IMR-90 (cell line): ENCODE measurements at regions not wholly inside any gene's neighbourhood (a gene's known extent, or its start where the extent isn't known, plus 50 kb on each side); places are given as distances from the start of the nearest gene placed in this dataset.

Source experiments
- ATAC-seq: fragments of 200-7000 bp; cut with Tn5 transposase; 2 replicates; pipeline ENCODE4 v1.9.1; 2020; ENCODE audit warnings: low read depth, mild to moderate bottlenecking, moderate library complexity
- BruUV-seq: library from RNA; stranded (reverse); fragments of 400-500 nt; replicated peaks from 2 replicates; lab custom pipeline; 2021; lab: Mats Ljungman, UMichigan
- CTCF ChIA-PET: fragments of 300-600 bp; formaldehyde crosslinking; extraction: SDS; loops from one replicate; lab custom pipeline; 2021; ENCODE audit warnings: antibody characterized with exemption; lab: Yijun Ruan, JAX
- POLR2A ChIA-PET: fragments of 300-600 bp; sonication (Branson Sonifier 250); formaldehyde crosslinking; loops from one replicate; lab custom pipeline; 2022; ENCODE audit warnings: antibody characterized with exemption; ENCODE audit not compliant: unreplicated experiment; lab: Charles Lee
- DNase-seq: peaks from one replicate; pipeline ENCODE4 v3.0.0; 2013
- H2AFZ ChIP-seq: replicated peaks from 2 replicates; pipeline ENCODE3; 2013; ENCODE audit warnings: low read length, mild to moderate bottlenecking; ENCODE audit not compliant: poor library complexity
- H2AK5ac ChIP-seq: 2 replicates; pipeline ENCODE4 v1.6.1; 2013; ENCODE audit warnings: low read depth, low read length, inconsistent platforms
- H2AK9ac ChIP-seq: replicated peaks from 2 replicates; pipeline ENCODE3; 2013; ENCODE audit warnings: mild to moderate bottlenecking, low read depth, low read length, moderate library complexity; ENCODE audit not compliant: poor library complexity
- H2BK120ac ChIP-seq: 2 replicates; pipeline ENCODE4 v1.6.1; 2013; ENCODE audit warnings: low read depth, low read length, inconsistent platforms
- H2BK15ac ChIP-seq: 3 replicates; pipeline ENCODE4 v1.6.1; 2013; ENCODE audit warnings: low read depth, low read length, inconsistent platforms
- H2BK20ac ChIP-seq: 2 replicates; pipeline ENCODE4 v1.6.1; 2013; ENCODE audit warnings: low read depth, mild to moderate bottlenecking, inconsistent platforms, low read length, moderate library complexity
- H2BK5ac ChIP-seq: 2 replicates; pipeline ENCODE4 v1.6.1; 2013; ENCODE audit warnings: mild to moderate bottlenecking, low read depth, low read length, inconsistent platforms; ENCODE audit not compliant: poor library complexity, severe bottlenecking
- H3K14ac ChIP-seq: replicated peaks from 2 replicates; pipeline ENCODE4 v1.6.1; 2013; ENCODE audit warnings: low read depth, low read length, inconsistent platforms
- H3K18ac ChIP-seq: 2 replicates; pipeline ENCODE4 v1.6.1; 2013; ENCODE audit warnings: low read depth, low read length, control low read depth
- H3K23ac ChIP-seq: 2 replicates; pipeline ENCODE4 v1.6.1; 2013; ENCODE audit warnings: low read depth, low read length, inconsistent platforms
- H3K27ac ChIP-seq: 2 replicates; pipeline ENCODE4 v1.5.1; 2013; ENCODE audit warnings: mild to moderate bottlenecking, control low read depth, low read length; ENCODE audit not compliant: insufficient read depth
- H3K27me3 ChIP-seq: 2 replicates; pipeline ENCODE4 v1.6.1; 2013; ENCODE audit warnings: low read length; ENCODE audit not compliant: control insufficient read depth, insufficient read depth
- H3K36me3 ChIP-seq: 2 replicates; pipeline ENCODE4 v1.6.1; 2013; ENCODE audit warnings: low read length, mixed read lengths; ENCODE audit not compliant: control insufficient read depth, insufficient read depth
- H3K4ac ChIP-seq: 2 replicates; pipeline ENCODE4 v1.6.1; 2013; ENCODE audit warnings: low read depth, low read length, inconsistent platforms
- H3K4me1 ChIP-seq: 2 replicates; pipeline ENCODE4 v1.6.1; 2013; ENCODE audit warnings: low read length, mixed read lengths; ENCODE audit not compliant: control insufficient read depth, insufficient read depth
- H3K4me2 ChIP-seq: 2 replicates; pipeline ENCODE4 v1.6.1; 2013; ENCODE audit warnings: low read depth, mild to moderate bottlenecking, control low read depth, low read length, moderate library complexity
- H3K4me3 ChIP-seq: 2 replicates; pipeline ENCODE4 v1.5.1; 2013; ENCODE audit warnings: low read depth, mild to moderate bottlenecking, control low read depth, low read length, moderate library complexity; ENCODE audit not compliant: insufficient read depth
- H3K56ac ChIP-seq: 2 replicates; pipeline ENCODE4 v1.6.1; 2013; ENCODE audit warnings: low read length, inconsistent platforms; ENCODE audit not compliant: insufficient read depth; ENCODE audit errors: extremely low read depth
- H3K79me1 ChIP-seq, 2 experiments: 2 replicates each; pipeline ENCODE4 v1.6.1; 2013; ENCODE audit warnings: low read length in 2 of 2, inconsistent platforms in 1 of 2, low read depth in 1 of 2
- H3K9ac ChIP-seq: 2 replicates; pipeline ENCODE4 v1.6.1; 2013; ENCODE audit warnings: low read depth, low read length, control low read depth
- H3K9me1 ChIP-seq: 2 replicates; pipeline ENCODE4 v1.6.1; 2013; ENCODE audit warnings: low read length, inconsistent platforms; ENCODE audit not compliant: insufficient read depth
- H3K9me3 ChIP-seq: 2 replicates; pipeline ENCODE4 v1.6.1; 2013; ENCODE audit warnings: low read length; ENCODE audit not compliant: control insufficient read depth, insufficient read depth
- H4K20me1 ChIP-seq: 2 replicates; pipeline ENCODE4 v1.6.1; 2013; ENCODE audit warnings: low read length, inconsistent platforms; ENCODE audit not compliant: insufficient read depth
- H4K5ac ChIP-seq: 2 replicates; pipeline ENCODE4 v1.6.1; 2013; ENCODE audit warnings: mild to moderate bottlenecking, low read depth, low read length, control low read depth
- H4K8ac ChIP-seq, 2 experiments: 2 replicates each; pipeline ENCODE4 v1.6.1; 2013; ENCODE audit warnings: low read depth in 2 of 2, low read length in 2 of 2, control low read depth in 1 of 2, inconsistent platforms in 1 of 2
- H4K91ac ChIP-seq: 2 replicates; pipeline ENCODE4 v1.6.1; 2013; ENCODE audit warnings: low read depth, low read length, inconsistent platforms; ENCODE audit not compliant: insufficient read depth
- BHLHE40 ChIP-seq: fragments of 150-350 bp; IDR thresholded peaks from 2 replicates; pipeline ENCODE4 v1.6.1; 2016; ENCODE audit warnings: mild to moderate bottlenecking, low read depth, low read length
- CEBPB ChIP-seq: IDR thresholded peaks from 2 replicates; pipeline ENCODE4 v1.6.1; 2012; ENCODE audit warnings: low read depth, low read length, improper control_type of control experiment
- FOS ChIP-seq: fragments of 150-350 bp; IDR thresholded peaks from 2 replicates; pipeline ENCODE4 v1.6.1; 2016; ENCODE audit warnings: low read depth, low read length
- MAFK ChIP-seq: IDR thresholded peaks from 2 replicates; pipeline ENCODE4 v1.6.1; 2012; ENCODE audit warnings: low read depth, low read length, improper control_type of control experiment
- MAZ ChIP-seq: IDR thresholded peaks from 2 replicates; pipeline ENCODE4 v1.6.1; 2012; ENCODE audit warnings: low read depth, mild to moderate bottlenecking, low read length, improper control_type of control experiment, moderate library complexity, borderline replicate concordance
- POLR2A ChIP-seq: IDR thresholded peaks from 2 replicates; pipeline ENCODE4 v1.6.1; 2012; ENCODE audit warnings: mild to moderate bottlenecking, low read depth, low read length
- RAD21 ChIP-seq: IDR thresholded peaks from 2 replicates; pipeline ENCODE4 v1.6.1; 2012; ENCODE audit warnings: low read length, improper control_type of control experiment
- RCOR1 ChIP-seq: IDR thresholded peaks from 2 replicates; pipeline ENCODE4 v1.6.1; 2012; ENCODE audit warnings: mild to moderate bottlenecking, low read length, improper control_type of control experiment; ENCODE audit not compliant: insufficient replicate concordance
- RFX5 ChIP-seq: IDR thresholded peaks from 2 replicates; pipeline ENCODE4 v1.8.0; 2012; ENCODE audit warnings: low read depth, mild to moderate bottlenecking, low read length, moderate library complexity
- SMC3 ChIP-seq: fragments of 150-350 bp; IDR thresholded peaks from 2 replicates; pipeline ENCODE4 v1.6.1; 2016; ENCODE audit warnings: low read depth, mild to moderate bottlenecking, antibody characterized with exemption, low read length, moderate library complexity
- WGBS, 2 experiments: methylation state at CpG; one replicate each; pipeline versions ENCODE4 v1.1.5 to v1.1.7; 2013; ENCODE audit warnings: missing lambda C conversion rate in 2 of 2; ENCODE audit not compliant: insufficient read length in 1 of 2; ENCODE audit errors: extremely low coverage in 2 of 2; 5-methylcytosine and 5-hydroxymethylcytosine counted together
- dilution Hi-C: fragments of 300-500 bp; cut with HindIII; formaldehyde crosslinking; loops from one replicate; pipeline ENCODE4 v1.14.3; 2018; ENCODE audit warnings: low sequenced_read_pairs; ENCODE audit not compliant: unreplicated experiment
- in situ Hi-C: fragments of 300-500 bp; cut with MboI; formaldehyde crosslinking; loops from 3 replicates; pipeline ENCODE4 v1.14.3; 2019; ENCODE audit warnings: low sequenced_read_pairs, inconsistent platforms, mixed read lengths
- intact Hi-C: fragments of 100-400 bp; cut with micrococcal nuclease; formaldehyde crosslinking; loops from 2 replicates; pipeline ENCODE4 v1.10.0; 2022
- TF ChIP-seq, protein P1 (sequence below): fragments of 150-350 bp; IDR thresholded peaks from 2 replicates; pipeline ENCODE4 v1.6.1; 2016; ENCODE audit warnings: low read depth, mild to moderate bottlenecking, low read length, moderate library complexity, borderline replicate concordance
- TF ChIP-seq, protein P2 (sequence below): conservative IDR thresholded peaks from 2 replicates; pipeline ENCODE4 v1.5.1; 2012; ENCODE audit warnings: mild to moderate bottlenecking, low read depth, low read length, improper control_type of control experiment

DNA sequence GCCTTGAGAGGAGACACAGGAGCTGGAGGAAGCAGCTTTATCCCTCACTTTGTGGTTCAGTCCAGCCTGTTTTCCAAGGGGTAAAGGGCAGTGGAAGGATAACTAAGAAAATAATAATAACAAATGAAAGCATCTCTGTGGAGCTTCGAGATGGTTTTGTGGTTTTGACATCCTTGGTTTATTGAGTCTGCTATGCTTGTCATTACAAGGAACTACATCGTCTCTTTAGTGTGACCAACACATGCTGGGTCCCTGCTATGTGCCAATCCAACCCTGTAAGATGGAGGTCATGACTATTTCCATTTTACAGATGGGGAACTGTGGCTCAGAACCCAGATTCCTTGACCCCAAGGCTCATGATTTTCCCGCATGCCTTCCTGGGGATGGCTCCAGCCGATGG lies 124.8 kb downstream of the MRM1 start:
- no peak overlapping the region for H3K18ac ChIP-seq
- no peaks in the 10 kb centered on the region; the same call in 1 of the 2 replicates for H3K9me1 ChIP-seq
- dilution Hi-C loops = no loop called here
- no peak overlapping the region for H2AFZ ChIP-seq
- H3K79me1 ChIP-seq = no peaks in the 10 kb centered on the region
- ChIA-PET CTCF (interaction anchor here (0.9 kb wide), 1 partner anchor 322 kb away, joined by 3 read pairs; no protein-coding TSS in a partner anchor), POLR2A (no interaction called here)
- no peak overlapping the region for H4K8ac ChIP-seq
- in situ Hi-C loops = no loop called here
- no peak overlapping the region for H2BK15ac ChIP-seq
- H3K4me2 ChIP-seq = no peak overlapping the region
- TF ChIP-seq RAD21 (no peak), POLR2A (no peak), CEBPB (no peak), BHLHE40 (no peak), MAZ (no peak), RCOR1 (no peak), FOS (no peak), RFX5 (no peak), MAFK (no peak), SMC3 (no peak)
- TF ChIP-seq, protein P1, sequence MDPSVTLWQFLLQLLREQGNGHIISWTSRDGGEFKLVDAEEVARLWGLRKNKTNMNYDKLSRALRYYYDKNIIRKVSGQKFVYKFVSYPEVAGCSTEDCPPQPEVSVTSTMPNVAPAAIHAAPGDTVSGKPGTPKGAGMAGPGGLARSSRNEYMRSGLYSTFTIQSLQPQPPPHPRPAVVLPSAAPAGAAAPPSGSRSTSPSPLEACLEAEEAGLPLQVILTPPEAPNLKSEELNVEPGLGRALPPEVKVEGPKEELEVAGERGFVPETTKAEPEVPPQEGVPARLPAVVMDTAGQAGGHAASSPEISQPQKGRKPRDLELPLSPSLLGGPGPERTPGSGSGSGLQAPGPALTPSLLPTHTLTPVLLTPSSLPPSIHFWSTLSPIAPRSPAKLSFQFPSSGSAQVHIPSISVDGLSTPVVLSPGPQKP = no peak
- TF ChIP-seq, protein P2, sequence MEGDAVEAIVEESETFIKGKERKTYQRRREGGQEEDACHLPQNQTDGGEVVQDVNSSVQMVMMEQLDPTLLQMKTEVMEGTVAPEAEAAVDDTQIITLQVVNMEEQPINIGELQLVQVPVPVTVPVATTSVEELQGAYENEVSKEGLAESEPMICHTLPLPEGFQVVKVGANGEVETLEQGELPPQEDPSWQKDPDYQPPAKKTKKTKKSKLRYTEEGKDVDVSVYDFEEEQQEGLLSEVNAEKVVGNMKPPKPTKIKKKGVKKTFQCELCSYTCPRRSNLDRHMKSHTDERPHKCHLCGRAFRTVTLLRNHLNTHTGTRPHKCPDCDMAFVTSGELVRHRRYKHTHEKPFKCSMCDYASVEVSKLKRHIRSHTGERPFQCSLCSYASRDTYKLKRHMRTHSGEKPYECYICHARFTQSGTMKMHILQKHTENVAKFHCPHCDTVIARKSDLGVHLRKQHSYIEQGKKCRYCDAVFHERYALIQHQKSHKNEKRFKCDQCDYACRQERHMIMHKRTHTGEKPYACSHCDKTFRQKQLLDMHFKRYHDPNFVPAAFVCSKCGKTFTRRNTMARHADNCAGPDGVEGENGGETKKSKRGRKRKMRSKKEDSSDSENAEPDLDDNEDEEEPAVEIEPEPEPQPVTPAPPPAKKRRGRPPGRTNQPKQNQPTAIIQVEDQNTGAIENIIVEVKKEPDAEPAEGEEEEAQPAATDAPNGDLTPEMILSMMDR = no peak
- BruUV-seq = no TSS peak
- H3K9ac ChIP-seq = no peak overlapping the region
- no peak overlapping the region for H2BK120ac ChIP-seq
- 100% methylated on average over 2 of the region's 4 CpGs; no CpG with 5 or more reads in 1 of the 2 experiments for WGBS, 2 experiments
- H4K91ac ChIP-seq = no peak overlapping the region
- H3K14ac ChIP-seq = no peak overlapping the region
- H3K27ac ChIP-seq = no peak overlapping the region
- no peaks in the 10 kb centered on the region; the same call in 1 of the 2 replicates for H4K20me1 ChIP-seq
- no peak for DNase-seq
- H3K56ac ChIP-seq = no peak overlapping the region
- H2AK9ac ChIP-seq = no peak overlapping the region
- 0 out of 2 replicates have a peak, but pooled peaks cover 1% of the 10 kb centered on the region for H3K4me1 ChIP-seq
- no peak overlapping the region for H4K5ac ChIP-seq
- H2BK5ac ChIP-seq = no peak overlapping the region
- intact Hi-C loops = no loop called here
- H3K23ac ChIP-seq = no peak overlapping the region
- H2AK5ac ChIP-seq = no peak overlapping the region
- H2BK20ac ChIP-seq = no peak overlapping the region
- peaks cover 48% of the 10 kb centered on the region for H3K27me3 ChIP-seq
- H3K4me3 ChIP-seq = no peak overlapping the region
- no peaks in the 10 kb centered on the region for H3K9me3 ChIP-seq
- ATAC-seq = no peak
- H3K4ac ChIP-seq = no peak overlapping the region
- no peaks in the 10 kb centered on the region for H3K36me3 ChIP-seq
